BE2C (cell line): ENCODE measurements at regions not wholly inside any gene's neighbourhood (a gene's known extent, or its start where the extent isn't known, plus 50 kb on each side); places are given as distances from the start of the nearest gene placed in this dataset.

Experiments
- DNase-seq: peaks from one replicate; pipeline ENCODE4 v3.0.0-alpha.2; 2020
- H3K27me3 ChIP-seq: fragments of 250-450 bp; sonication (Bioruptor Pico); 2 replicates; pipeline ENCODE4 v1.5.1; 2020; ENCODE audit warnings: mild to moderate bottlenecking
- H3K36me3 ChIP-seq: fragments of 250-450 bp; sonication (Bioruptor Pico); 2 replicates; pipeline ENCODE4 v1.5.1; 2020; ENCODE audit warnings: mild to moderate bottlenecking
- H3K4me1 ChIP-seq: fragments of 250-450 bp; sonication (Bioruptor Pico); 2 replicates; pipeline ENCODE4 v1.5.1; 2020
- H3K4me3 ChIP-seq: 2 replicates; pipeline ENCODE4 v1.5.1; 2011; ENCODE audit warnings: low read depth, low read length
- H3K9me3 ChIP-seq: fragments of 250-450 bp; sonication (Bioruptor Pico); 2 replicates; pipeline ENCODE4 v1.5.1; 2020
- TF ChIP-seq, protein P1 (sequence below): IDR thresholded peaks from 2 replicates; pipeline ENCODE4 v1.5.1; 2012; ENCODE audit warnings: mild to moderate bottlenecking, low read depth, low read length

DNA sequence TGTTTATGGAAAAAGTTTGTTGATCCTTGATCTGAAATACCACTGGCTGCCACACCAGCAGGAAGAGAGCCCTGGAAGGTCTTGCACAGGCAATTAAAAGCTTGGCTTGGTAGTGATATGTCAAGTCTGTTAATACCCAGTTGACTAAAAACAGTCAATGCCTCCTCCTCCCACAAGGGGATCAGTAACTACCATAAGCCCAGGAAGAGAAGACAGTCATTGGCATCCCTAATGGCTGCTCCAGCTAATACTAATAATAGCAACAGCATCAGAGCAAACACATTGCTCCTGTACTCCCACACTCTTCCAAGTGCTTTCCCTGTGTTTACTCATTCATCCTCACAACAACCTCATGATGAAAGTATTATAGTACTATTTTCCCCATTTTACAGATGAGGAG is 528.6 kb downstream of the TAFA4 start:
- H3K36me3 ChIP-seq, result no peaks in the 10 kb centered on the region
- no peaks in the 10 kb centered on the region for H3K27me3 ChIP-seq
- no peak for DNase-seq

DNA sequence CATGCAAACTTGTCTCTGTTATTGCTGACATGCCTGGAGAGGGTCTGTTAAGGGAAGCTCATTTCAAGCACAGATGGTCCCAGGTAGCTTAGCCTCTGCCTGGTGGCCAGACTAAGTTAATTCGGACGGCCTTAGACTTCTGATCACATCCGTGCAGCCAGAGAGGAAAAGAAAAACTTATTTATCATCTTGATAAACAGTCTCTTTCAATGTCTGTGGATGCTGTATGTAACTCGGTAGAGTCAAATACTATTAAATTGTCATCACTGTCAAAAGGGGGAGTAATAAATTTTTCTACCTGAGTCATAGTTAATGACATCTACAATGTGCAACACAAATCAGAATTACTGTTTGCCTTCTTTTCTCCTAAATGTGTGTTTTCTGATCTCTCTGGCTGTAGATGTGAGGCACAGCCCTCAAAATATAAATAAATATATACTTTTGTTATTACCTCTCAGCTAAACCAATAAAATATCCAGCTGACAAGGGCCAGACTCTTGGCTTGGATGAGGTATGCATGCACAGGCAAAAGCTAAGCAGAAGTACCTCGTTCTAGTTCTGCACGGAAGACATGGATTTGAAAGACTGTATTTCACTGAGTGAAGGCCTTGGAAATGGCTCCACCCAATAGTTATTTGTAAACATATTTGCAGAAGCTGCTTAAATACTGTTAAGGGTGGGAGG is 530.0 kb downstream of the TAFA4 start:
- Histone ChIP-seq H3K4me3 (no peak overlapping the region), H3K36me3 (no peaks in the 10 kb centered on the region), H3K4me1 (no peaks in the 10 kb centered on the region), H3K27me3 (no peaks in the 10 kb centered on the region), H3K9me3 (no peaks in the 10 kb centered on the region)
- no peak for DNase-seq
- TF ChIP-seq, protein P1, sequence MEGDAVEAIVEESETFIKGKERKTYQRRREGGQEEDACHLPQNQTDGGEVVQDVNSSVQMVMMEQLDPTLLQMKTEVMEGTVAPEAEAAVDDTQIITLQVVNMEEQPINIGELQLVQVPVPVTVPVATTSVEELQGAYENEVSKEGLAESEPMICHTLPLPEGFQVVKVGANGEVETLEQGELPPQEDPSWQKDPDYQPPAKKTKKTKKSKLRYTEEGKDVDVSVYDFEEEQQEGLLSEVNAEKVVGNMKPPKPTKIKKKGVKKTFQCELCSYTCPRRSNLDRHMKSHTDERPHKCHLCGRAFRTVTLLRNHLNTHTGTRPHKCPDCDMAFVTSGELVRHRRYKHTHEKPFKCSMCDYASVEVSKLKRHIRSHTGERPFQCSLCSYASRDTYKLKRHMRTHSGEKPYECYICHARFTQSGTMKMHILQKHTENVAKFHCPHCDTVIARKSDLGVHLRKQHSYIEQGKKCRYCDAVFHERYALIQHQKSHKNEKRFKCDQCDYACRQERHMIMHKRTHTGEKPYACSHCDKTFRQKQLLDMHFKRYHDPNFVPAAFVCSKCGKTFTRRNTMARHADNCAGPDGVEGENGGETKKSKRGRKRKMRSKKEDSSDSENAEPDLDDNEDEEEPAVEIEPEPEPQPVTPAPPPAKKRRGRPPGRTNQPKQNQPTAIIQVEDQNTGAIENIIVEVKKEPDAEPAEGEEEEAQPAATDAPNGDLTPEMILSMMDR, result no peak

More for the DNA sequence above, 528.6 kb downstream of the TAFA4 start:
- TF ChIP-seq, protein P1, result no peak
- H3K4me3 ChIP-seq, result no peak overlapping the region
- H3K9me3 ChIP-seq, result no peaks in the 10 kb centered on the region
- no peaks in the 10 kb centered on the region for H3K4me1 ChIP-seq

DNA sequence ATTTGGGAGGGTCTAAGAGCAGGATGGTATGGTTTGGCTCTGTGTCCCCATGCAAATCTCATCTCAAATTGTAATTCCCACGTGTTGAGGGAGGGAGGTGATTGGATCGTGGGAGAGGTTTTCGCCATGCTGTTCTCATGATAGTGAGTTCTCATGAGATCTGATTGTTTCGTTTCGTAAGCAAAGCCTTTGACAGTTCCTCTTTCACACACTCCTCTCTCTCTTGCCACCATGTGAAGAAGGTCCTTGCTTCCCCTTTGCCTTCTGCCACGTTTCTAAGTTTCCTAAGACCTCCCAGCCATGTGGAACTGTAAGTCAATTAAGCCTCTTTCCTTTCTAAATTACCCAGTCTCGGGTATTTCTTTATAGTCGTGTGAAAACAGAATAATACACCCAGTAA is 553.7 kb downstream of the TAFA4 start:
- DNase-seq, result no peak
- no peak overlapping the region for H3K4me3 ChIP-seq
- no peaks in the 10 kb centered on the region for H3K27me3 ChIP-seq
- H3K36me3 ChIP-seq, result no peaks in the 10 kb centered on the region
- TF ChIP-seq, protein P1, result no peak
- H3K4me1 ChIP-seq, result no peaks in the 10 kb centered on the region
- H3K9me3 ChIP-seq, result no peaks in the 10 kb centered on the region

DNA sequence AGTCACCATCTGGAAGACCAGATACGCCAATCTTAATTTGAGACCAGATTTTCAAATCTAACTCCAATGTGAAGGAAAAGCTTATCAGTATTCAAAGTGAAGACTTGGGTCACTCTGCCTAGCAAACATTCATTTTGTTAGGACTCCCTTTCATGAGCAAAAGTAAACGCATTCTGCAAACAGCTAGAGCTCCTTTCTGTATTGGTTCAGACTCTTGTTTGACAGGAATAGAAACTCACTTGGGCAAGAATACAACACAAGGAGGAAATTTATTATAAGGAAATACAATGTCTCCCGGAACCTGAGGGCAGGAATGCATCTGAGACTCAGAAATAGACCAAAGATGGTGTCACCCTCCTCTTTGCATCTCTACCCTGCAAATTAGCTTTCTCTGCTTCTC is 558.6 kb downstream of the TAFA4 start:
- TF ChIP-seq, protein P1, result no peak
- no peaks in the 10 kb centered on the region for H3K4me1 ChIP-seq
- DNase-seq, result no peak
- no peaks in the 10 kb centered on the region for H3K27me3 ChIP-seq
- no peak overlapping the region for H3K4me3 ChIP-seq
- H3K36me3 ChIP-seq, result no peaks in the 10 kb centered on the region
- no peaks in the 10 kb centered on the region for H3K9me3 ChIP-seq

DNA sequence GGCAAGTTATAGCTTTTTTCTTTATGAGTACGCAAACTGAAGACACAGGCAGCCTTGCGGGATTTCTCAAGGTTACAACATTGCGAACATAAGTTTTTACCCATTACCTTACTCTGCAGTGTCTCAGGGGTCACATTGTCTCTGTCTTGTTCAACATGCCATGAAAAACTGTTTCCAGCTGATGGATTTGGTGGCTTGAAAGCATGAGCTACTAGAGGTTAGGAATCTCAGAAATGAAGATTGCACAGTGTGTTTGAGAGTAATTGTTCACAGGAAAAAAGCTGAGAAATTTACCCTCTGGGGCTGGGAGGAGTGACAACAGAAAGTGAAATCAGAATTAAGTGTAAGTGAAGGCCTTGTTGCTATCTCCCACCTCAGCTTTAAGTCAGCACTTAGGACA is 568.6 kb downstream of the TAFA4 start:
- H3K4me3 ChIP-seq, result no peak overlapping the region
- no peaks in the 10 kb centered on the region for H3K36me3 ChIP-seq
- H3K9me3 ChIP-seq, result no peaks in the 10 kb centered on the region
- no peaks in the 10 kb centered on the region for H3K27me3 ChIP-seq
- no peaks in the 10 kb centered on the region for H3K4me1 ChIP-seq
- TF ChIP-seq, protein P1, result no peak
- no peak for DNase-seq

DNA sequence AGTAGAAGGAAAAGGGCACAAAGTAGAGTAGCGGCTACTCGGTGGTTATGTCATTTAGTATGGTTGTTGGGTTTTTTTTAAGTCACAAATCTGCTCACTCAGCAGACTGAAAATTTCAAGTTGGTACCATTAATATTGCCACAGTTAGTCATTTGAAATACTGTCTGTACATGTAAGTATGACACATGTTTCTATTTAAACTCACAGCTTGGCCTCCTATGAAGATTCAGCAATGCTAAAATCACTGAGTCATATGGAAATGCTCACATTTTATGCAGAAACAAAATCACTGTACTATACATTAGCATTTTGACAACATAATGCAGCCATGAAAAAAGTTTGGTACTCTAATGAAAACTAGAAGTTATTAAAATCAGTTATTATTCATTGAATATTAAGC is 571.9 kb downstream of the TAFA4 start:
- no peak for DNase-seq
- H3K27me3 ChIP-seq, result no peaks in the 10 kb centered on the region

More for the DNA sequence above, 571.9 kb downstream of the TAFA4 start:
- Histone ChIP-seq H3K9me3 (no peaks in the 10 kb centered on the region), H3K36me3 (no peaks in the 10 kb centered on the region), H3K4me3 (no peak overlapping the region), H3K4me1 (no peaks in the 10 kb centered on the region)
- TF ChIP-seq, protein P1, result no peak
